ENCODE measurements at regions not wholly inside any gene's neighbourhood (a gene's known extent, or its start where the extent isn't known, plus 50 kb on each side); places are given as distances from the start of the nearest gene placed in this dataset.

GRCh38 chr18:78722929-78723710 lies 256.5 kb upstream of the SALL3 start:
- TF ChIP-seq CTCF (IDR thresholded peaks at IDR 0.05) = no peak
- DNase-seq (ENCODE audit: low spot score) (no peak), ATAC-seq (ENCODE audit: low FRiP score) (no peak)

- no peak for DNase-seq (ENCODE audit: low spot score)
- no peak for ATAC-seq (ENCODE audit: low FRiP score)
- no peak for TF ChIP-seq CTCF (IDR thresholded peaks at IDR 0.05)
Measured at GRCh38 chr18:78724214-78724914, 255.3 kb upstream of the SALL3 start.

DNA sequence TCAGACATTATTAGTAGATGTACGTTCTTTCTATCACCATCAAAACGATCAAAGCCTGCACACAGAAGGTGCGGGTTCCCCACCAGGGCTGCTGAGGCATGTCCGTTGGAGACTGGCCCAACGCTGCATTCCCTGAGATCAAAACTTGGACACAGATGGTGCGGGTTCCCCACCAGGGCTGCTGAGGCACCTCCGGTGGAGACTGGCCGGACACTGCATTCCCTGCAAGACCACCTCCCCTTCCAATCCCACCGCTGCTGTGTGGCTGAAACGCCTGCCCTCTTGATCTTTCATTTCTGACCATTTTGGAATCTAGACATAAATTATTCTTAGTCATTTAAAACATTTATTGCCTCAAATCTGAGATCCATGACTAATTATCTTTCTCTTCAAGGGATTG lies 254.2 kb upstream of the SALL3 start:
- DNase-seq (ENCODE audit: low spot score) = no peak
- ATAC-seq (ENCODE audit: low FRiP score) = no peak
- TF ChIP-seq CTCF (IDR thresholded peaks at IDR 0.05) = no peak

DNA sequence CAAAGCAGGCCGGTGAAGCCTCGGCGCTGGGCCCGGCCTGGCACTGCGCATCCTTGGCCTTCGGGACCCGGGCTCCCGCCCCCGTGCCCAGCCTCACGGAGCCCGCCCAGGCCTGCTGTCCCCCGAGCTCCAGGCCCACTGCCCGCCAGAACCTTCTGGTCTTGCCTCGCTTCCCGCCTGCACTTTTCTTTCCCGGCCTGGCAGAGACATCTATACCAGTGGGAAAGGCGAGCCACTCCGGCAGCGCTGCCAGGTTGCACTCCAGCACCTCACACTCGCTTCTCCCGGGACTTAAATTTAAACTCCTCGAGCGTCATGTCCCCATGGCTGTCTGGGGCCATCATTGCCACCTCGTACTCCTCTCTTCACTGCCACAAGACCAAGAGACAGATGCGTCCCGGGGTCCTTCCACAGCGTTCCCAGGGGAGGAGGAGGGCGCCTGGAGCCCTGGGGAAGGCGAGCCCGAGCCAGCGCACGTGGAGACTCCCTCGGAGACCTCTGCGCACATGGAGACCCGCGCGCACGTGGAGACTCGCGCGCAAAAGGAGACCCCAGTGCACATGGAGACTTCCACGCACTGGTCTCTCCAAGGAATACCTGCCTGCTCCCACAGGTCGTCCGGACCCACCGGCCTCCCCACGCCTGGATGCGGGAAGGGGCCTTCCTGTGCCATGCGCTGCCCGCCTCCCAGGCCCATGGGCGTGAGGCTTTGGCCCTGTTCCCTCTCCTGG lies 253.1 kb upstream of the SALL3 start:
- no peak for TF ChIP-seq CTCF (IDR thresholded peaks at IDR 0.05)
- ATAC-seq (ENCODE audit: low FRiP score) (no peak), DNase-seq (ENCODE audit: low spot score) (no peak)

DNA sequence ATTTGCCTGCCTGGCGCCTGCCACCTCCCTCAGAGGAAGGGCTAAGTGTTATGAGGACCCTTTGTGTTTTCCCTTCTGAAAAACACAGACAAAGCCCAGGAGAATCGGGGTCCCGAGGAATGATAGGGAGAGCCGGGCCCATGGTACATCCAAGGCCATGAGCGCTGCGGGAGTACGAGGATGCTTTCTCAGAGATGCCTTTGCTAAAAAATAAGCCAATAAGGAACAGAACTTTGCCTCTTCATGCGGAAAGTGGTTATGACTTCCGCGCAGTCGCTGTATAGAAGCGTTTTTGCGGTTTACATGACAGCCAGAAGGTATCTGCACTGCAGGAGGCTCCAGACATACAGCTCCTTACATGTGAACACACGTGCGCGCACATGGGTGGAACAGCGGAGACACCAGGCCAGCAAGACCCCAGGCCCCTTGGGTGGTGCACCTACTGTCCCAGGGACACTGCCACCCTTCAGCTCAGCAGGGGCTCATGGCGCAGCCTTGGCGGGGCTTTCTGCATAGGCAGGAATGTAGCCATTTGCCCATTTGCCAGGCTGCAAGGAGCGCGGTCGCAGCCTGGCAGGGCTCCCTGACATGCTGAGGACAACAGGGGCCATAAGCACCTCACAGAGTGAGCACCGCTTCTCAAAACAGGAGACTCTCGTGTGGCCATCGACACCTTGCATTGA lies 252.4 kb upstream of the SALL3 start:
- TF ChIP-seq CTCF (IDR thresholded peaks at IDR 0.05) = no peak
- ATAC-seq (ENCODE audit: low FRiP score) = no peak
- no peak for DNase-seq (ENCODE audit: low spot score)

- DNase-seq (ENCODE audit: low spot score) (no peak), ATAC-seq (ENCODE audit: low FRiP score) (no peak)
- TF ChIP-seq CTCF (IDR thresholded peaks at IDR 0.05) = no peak
Measured at GRCh38 chr18:78727877-78728783, 251.5 kb upstream of the SALL3 start.

Measured in omental fat pad (tissue), 3 donors.